Hematopoietic multipotent progenitor cell treated with erythropoietin and hydrocortisone succinate and interleukin-3 and kit ligand, for 17 days (in vitro differentiated cells): ENCODE measurements at regions not wholly inside any gene's neighbourhood (a gene's known extent, or its start where the extent isn't known, plus 50 kb on each side); places are given as distances from the start of the nearest gene placed in this dataset.

Source experiments
- DNase-seq: peaks from one replicate; pipeline ENCODE4 v3.0.0-alpha.2; 2015; ENCODE audit warnings: low spot score

DNA sequence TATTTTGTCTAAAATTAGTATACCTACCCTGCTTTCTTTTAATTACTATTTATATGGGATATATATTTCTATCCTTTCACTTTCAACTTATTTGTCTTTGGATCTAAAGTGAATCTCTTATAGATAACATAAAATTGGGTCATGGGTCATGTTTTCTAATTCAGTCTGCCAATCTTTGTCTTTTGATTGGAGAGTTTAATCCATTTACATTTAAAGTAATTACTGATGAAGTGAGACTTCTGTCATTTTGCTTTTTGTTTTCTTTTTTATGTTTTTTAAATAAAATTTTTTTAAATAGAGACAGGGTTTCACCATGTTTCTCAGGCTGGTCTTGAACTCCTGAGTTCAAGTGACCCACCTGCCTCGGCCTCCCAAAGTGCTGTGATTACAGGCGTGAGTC lies 50.5 kb upstream of the PRDM1 start:
- no peak for DNase-seq

DNA sequence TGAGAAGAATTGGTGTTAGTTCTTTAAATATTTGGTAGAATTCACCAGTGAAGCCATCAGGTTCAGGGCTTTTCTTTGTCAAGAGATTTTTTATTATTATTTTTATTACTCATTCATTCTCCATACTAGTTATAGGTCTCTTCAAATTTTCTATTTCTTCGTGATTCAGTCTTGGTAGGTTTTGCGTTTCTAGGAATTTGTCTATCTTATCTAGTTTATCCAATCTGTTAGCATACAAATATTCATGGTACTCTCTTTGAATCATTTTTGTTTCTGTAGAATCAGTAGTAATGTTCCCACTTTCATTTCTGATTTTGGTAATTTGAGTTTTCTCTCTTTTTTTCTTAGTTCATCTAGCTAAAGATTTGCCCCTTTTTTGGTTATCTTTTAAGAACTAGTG lies 52.3 kb upstream of the PRDM1 start:
- no peak for DNase-seq

DNA sequence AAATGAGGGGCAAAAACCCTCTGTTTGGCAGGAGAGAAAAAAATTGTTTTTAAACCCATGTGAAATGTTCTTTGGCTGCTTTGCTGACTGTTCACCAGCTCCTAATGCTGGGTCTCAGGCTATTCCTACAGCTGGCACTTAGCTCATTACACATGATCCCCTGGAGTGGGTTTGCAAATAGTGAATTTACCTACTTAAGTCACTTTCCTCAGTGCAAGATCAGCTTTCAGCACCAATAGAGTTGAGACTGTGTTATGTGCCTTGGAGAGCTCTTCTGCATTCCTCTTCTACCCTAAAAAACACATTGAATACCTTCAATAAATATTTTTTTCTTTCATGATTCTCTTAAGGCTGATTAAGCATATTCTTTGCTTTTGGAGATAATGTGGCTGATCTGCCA lies 58.4 kb upstream of the PRDM1 start:
- DNase-seq, result no peak

DNA sequence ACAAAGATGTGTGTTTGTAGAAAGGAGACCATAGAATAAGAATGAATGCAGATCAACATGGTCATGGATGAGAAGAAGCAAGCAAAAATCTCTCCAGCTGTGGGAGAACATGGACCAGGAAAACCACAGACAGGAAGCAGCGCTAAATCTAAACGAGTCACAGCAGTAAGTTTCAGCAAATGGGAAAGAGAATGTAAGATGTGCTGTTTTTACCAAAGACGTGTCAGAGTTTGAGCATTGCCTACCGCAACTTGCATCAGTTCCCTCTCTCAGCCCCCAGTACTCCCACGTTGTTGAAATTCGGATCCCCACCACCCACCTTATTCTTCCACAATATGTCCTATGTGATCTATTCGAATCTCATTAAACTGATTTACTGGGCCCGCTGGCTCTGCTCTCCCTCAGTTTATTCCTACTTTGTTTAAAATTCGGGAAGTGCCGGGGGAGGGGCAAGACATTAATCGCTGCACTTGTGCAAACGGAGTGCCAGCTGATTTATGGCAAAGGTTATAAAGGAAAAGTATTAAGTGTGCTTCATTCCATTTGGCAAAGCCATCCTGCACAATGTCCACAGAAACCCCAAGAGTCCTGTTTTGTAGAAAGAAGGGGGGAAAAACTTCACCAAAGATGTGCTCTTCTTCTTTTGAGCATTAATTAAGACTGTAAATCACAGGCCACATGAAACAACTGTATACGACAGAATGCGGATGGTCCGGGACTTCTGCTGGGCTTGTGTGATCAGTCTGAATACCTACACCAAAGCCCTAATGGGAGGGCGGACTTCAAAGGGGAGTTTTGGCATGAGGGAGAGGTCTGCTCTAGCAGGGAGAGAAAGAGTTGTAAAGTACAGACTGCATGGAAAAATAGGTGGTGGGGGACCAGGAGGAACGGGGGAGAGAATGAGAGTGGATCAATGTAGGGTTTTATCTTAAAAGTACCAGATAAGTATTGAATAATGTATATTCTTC lies 59.1 kb upstream of the PRDM1 start:
- no peak for DNase-seq

DNA sequence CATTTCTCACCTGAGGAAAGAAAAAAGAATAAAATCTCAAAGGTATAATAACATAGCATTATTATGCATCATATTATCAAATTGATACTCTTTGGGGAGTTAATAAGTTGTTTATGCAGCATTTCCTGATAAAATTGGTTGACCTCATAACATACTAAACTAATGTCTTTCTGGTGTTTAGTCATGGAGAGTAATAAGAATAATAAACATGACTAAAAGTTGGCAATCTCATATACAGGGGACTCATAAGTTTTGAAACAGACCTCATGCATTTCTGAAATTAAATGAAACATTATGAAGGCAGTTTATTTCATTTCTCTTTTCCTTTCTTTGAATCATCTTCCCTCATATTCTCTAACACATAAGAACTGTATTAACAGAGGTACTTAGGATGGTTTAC lies 60.5 kb upstream of the PRDM1 start:
- no peak for DNase-seq

DNA sequence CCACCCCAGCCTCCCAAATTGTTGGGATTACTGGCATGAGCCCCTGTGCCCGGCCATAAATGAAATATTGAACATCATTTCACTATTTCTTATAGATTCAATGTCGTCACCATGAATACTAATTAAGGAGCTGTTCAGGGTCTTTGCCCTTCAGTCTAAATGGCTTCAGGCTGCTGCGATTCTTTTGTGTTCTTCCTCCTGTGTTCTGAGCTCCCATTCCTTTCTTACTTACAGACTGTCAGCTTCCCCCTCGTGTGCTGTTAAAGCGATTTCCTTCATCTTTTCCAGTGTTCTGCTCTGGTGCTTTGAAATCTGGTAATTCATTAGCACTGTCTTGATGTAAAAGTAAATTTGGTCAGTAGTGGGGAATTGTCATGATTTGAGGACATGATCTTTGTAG lies 63.3 kb upstream of the PRDM1 start:
- DNase-seq, result no peak

DNA sequence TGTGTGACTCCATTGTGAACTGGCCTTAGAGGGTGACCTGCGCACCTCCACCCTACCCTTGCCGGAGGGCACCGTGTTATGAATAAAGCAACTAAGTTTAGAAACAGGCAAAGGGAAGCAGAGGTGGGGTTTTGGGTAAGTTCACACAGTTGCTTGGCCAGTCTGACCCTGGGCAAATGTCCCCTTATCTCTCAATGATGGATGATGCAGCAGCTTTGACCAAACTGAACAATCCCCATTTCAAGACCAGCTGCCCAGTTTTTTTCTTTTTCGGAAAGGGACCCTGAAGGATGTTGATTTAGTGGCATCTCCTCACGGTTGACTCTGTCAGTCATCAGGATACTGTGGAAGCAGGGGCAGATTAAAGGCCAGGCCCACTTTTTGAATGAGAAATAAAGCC lies 68.7 kb upstream of the PRDM1 start:
- DNase-seq, result no peak

DNA sequence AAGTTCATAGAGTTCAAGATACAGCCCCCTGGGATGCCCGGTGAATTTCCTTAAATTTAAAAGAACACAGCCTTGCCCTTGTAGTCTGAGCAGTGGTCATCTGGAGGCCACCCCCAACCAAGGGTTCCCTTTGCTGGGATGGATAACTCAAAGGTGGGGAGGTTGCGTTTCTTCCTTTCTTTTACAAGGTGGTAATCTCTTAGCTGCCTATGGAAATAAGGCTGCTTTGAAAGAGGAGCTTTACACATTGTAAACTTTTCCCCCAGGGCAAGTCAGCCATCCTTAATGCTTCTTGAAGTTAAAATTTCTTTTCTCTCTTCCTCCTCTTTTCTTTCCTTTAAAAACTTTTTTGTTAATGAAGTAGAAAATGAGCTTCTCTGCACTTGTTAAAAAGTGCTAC lies 71.2 kb upstream of the PRDM1 start:
- DNase-seq, result no peak

DNA sequence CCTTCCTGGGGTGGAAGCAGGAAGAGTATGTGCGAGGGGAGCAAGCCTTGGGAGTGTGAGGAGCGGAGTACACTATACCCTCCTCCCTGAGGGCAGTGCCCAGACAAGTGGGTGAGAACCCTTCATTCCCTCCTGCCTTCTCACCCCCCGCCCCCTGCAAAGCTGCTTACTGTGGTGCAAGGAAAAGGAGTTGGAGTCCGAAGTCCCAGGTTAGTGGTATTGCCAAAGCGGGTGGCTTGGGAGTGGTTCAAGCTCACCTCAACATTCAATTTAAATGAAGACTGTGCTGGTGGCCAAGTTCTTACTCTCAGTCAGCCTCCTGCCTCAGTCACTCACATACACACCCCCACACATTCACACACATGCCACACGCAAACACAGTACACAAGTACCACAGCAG lies 74.7 kb upstream of the PRDM1 start:
- DNase-seq, result no peak

DNA sequence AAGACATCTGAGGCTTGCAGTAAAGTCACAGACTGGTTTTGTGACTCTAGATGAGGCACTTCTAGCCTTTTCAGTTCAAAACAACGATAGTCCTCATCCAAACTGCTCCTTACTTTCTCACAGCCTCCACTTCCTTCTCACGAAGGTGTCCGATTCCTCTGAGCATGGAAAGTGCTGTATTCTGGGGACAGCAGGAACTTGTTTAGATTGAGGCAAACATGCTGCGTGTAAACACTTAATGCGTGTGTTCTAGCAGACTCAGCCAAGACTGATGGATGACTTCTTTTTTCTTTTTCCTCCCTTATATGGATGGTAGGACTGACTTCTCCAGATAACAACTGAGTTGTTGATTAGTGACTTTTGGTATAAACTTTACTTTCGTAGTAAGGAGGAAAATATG lies 80.2 kb upstream of the PRDM1 start:
- no peak for DNase-seq

DNA sequence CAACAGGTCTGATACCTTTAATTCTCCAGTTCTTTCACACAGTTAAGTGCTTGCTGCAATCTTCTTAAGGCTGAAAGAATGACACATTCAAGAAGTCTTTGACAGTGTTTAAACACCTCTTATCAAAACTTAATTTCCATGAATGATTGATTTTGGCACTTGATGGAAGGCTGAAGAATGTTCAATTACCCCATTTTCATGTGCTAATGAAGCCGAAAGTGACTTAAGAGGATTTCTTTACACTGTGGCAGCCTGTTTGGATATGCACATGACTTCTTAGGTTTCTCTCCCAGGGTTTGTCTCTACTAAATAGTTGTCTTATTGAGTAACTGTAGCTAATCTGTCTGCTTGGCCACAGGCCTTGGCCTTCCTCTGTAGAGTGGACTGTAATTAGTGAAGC lies 81.1 kb upstream of the PRDM1 start:
- no peak for DNase-seq

DNA sequence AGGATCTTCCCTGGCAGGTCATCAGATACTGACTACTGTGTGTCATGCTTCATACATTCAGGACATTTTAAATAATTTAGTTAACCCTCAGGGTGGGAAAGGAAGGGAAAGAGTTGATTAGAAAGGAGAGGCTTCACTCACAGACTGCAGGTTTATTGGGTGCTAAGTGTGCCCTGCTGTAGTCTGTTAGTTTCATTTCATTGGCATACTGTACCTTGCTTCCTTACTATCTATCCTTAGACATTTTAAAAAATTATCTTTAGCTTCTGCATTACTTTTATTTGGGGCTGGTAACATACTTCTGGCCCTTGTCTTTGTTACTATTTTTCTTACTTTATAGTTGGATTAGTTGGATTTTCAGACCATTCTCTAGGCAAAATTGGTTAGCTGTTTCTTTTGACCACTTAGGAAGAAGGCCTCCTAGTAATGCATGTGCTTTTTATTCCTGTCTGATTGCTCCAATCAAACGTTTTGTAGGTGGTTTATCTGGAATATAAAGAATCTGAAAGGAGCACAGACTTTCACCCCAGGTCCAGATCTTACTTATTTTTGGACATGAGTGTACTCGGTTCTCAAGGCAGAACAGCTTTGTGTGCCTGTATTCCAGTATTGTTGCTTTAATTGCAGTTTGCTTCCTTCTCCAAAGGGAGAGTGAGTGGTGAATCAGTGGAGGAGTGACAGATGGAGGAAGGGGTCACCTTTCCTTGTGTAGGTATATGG lies 82.7 kb upstream of the PRDM1 start:
- no peak for DNase-seq

DNA sequence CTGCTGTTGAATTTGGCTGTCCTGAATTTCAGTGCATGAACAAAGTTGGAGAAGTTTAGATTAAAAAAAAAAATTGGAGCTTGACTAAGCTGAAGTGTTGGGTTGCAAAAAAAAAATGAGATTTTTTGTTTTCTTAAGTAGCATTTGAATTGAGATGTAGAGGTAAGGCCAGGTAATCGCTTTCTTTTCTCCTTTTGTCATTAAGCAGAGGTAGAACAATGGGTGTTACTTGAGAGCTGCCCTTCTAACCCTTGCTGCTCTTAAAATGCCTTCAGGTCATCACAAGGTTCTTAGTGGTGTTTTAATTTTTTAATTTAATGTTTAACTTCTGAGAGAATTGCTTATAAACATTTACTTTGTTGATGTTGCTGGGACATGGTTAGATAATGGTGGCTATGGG lies 84.1 kb upstream of the PRDM1 start:
- no peak for DNase-seq

DNA sequence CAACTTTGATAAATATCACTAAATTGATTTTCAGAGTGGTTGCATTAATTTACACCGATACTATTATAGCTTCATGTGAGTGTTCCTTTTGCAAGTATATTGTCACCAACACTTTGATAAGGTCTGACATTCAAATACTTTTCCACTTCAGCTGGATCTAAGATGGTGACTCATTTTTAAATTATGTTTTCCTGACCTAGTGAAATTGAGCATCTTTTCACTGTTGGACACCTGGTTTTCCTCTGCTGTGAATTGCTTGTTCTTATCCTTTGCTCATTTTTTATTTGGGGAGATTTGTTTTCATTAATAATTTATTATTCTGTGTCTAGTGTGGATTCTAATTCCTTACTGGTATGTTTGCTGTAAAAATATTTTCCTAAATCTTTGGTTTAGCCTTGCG lies 85.2 kb upstream of the PRDM1 start:
- no peak for DNase-seq

DNA sequence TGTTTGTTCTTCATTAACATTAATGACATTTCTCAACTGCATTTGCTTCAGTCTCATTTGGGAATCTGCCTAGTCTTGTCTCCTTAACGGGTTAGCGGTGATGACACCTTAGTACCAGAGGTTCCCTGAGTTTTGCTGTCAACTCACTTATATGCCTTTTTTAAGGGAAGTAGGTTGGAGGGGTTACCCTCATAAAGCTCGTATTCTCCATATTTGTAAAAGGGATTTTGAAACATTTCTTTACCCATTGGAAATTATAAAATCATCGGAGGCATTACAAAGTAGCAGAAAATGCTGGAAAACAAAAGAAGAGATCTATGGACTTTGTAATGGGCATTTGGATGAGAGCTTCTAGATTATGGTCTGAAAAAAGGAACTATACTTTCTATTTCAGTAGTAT lies 88.7 kb upstream of the PRDM1 start:
- DNase-seq, result no peak

DNA sequence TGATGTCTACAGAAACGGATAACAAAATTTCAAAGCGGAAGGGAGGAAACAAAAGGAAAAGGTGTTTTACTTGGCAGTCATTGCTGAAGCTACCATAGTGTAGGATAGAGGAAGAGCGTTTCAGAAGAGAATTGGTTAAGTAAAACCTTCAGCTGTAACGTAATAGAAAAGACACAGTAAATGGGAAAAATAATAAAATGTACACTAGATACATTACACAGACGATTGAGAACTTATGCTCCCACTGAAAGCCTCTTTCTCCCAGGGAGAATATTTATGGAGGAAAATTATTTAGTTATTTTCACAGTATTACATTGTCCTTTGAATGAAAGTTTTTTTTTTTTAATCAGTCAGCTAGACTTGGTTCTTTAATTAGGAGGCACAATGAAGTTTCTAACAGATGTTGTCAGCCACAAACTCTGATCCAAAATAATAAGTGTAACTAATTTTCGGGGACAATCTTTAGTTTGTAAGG lies 90.7 kb upstream of the PRDM1 start:
- no peak for DNase-seq

DNA sequence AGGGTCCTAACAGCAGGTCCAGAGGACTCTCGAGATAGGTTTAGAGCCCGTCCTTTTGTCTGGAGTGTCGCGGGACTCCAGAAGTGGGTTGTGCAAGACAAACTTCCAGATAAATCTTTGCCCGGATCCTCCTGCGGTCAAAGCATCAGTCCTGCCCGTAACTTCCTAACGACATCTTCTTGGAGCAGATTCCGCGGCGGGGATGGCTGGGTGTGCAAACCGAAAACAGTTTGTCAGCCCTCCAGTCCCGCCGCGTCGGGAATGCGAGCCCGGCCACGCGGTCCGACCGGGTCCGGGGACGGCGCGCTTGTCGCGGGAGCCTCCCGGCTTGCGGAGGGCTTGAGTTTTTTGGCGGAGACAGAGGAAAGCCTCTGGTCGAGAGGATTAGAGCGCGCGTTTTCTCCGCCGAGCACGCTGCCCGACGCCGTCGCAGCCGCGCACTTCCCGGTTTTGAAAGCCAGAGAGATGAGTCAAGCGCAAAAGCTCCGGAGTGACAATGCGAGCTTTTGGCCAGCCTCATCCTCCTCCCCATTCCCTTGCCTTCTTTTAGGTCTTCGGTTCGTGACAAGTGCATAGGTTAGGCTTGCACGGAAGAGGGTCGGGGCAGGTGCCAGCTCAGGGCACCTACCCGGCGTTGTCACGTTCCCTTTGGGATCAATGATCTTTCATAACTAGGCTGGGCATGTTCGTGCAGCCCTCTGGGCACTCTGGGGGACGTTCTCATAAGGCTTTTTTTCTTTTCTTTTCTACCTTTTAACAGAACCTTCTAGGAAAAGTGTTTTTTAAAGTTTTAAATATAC lies 91.3 kb upstream of the PRDM1 start:
- no peak for DNase-seq

DNA sequence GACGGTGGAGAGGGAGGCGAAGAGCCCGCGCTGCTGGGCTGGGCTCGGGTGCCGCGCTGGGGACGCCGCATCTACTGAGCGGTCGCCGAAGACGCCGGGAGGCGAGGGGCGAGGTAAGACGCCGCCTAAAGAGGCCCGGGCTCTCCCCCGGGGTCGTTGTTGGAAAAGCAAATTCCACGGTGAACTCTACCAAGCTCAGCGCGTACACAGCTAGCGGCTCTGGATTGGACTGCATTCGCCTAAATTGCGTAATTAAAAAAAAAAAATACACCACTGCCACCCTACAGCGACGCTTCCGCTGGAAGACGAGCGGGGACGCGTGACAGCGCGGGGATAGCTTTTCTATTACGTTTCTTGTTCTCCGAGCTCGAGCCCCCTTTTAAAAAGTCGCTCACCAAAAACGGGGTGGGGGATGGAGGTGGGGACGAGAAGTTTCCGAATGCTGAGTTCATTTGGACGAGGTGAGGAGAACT lies 92.0 kb upstream of the PRDM1 start:
- DNase-seq, result no peak

DNA sequence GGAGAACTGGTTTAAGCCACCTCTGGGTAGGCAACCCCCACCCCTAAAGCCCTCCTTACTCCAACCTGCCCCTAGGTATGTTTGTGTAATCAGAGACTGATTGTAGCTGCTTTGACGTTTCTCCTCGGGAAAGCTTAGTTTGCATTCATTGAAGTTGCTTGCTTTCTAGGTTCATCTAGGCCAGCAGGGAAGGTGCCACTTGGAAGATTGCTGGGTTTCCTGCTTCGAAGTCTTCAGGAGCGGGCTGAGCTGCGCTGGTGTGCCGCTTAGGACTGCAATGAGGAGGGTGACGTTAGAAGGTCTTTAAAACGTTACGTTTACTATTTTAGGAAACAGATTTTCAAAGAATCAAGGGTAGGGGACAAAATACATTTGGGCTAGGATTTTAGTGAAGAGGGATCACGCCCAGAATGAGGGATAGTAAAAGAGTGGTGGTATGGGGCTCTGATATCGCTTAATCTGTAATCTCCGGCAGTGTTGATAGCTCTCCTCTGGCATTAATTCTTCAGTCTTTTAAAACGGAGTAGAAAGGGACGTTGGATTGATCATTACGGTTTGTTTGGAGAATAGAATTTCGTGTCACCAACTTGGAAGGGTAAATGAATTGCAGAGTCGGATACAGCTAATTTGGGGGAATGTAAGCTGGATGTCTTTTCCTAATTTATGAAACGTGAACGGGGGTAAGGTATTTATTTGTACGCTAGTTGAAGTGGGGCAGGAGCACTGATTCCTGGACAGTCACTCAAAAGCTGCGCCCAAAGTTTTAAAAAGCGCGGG lies 92.6 kb upstream of the PRDM1 start:
- DNase-seq, result no peak

DNA sequence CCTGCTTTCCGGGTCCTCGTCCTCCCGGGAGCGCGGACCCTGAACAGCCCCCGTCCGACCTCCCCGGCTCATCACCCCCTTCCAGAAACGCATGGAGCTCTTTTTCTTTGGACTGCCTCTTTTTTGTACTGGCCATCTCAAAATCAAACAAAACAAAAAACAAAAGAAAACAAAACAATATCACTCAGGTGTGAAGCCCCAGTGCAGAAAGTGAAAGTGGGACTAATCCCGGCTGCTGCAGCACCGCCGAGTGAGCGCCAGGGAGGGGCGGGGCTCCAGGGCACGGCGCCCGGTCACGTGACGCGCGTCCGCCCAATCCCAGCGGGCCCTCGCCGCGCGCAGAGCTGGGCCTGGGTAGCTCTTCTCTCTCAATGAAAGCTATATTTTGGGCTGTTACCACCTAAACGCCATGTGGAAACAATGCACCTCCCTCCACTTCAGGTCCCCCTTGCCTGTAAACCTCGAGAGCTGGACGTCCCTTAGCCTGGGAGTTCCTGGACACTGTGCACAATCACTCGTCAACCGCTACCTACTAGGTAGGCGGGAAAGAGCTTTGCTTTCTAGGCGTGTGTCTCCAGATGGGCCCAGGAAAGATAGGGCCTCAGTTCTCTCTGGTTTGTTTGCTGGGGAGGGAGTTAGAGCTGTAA lies 93.7 kb upstream of the PRDM1 start:
- peak; percentile 72 for DNase-seq
